Lung (tissue), 11 donors: ENCODE measurements at regions not wholly inside any gene's neighbourhood (a gene's known extent, or its start where the extent isn't known, plus 50 kb on each side); places are given as distances from the start of the nearest gene placed in this dataset.
A peak's percentile ranks its signal among the peaks of the same experiment; 100 is the strongest.

Experiments used
- ATAC-seq: fragments of 200-7000 bp; cut with Tn5 transposase; one replicate; pipeline ENCODE4 v1.9.1; 2020; ENCODE audit warnings: moderate number of reproducible peaks; ENCODE audit not compliant: insufficient read depth, low FRiP score
- DNase-seq, 3 donors: peaks; one replicate each; pipeline ENCODE4 v3.0.0-alpha.2; 2013 to 2017
- H3K27ac ChIP-seq, 2 donors: one replicate each; pipeline ENCODE4 v1.5.1; 2013; ENCODE audit warnings: mild to moderate bottlenecking in 2 of 2, moderate library complexity in 2 of 2, control low read depth in 1 of 2, inconsistent platforms in 1 of 2, low read depth in 1 of 2, low read length in 1 of 2
- H3K27me3 ChIP-seq, 3 donors: one replicate each; pipeline ENCODE4 v1.5.1; 2013; ENCODE audit warnings: low read length in 2 of 3; ENCODE audit not compliant: control insufficient read depth in 3 of 3, insufficient read depth in 3 of 3
- H3K36me3 ChIP-seq, 4 donors: one replicate each; pipeline ENCODE4 v1.5.1; 2013; ENCODE audit warnings: low read length in 4 of 4, mild to moderate bottlenecking in 1 of 4, moderate library complexity in 1 of 4; ENCODE audit not compliant: control insufficient read depth in 4 of 4, insufficient read depth in 4 of 4
- H3K4me1 ChIP-seq, 5 donors: one replicate each; pipeline ENCODE4 v1.5.1; 2013; ENCODE audit warnings: low read length in 5 of 5, mild to moderate bottlenecking in 2 of 5, moderate library complexity in 1 of 5; ENCODE audit not compliant: control insufficient read depth in 5 of 5, insufficient read depth in 5 of 5
- H3K4me3 ChIP-seq: one replicate; pipeline ENCODE4 v1.5.1; 2013; ENCODE audit warnings: mild to moderate bottlenecking, control low read depth, moderate library complexity
- H3K9ac ChIP-seq, 2 donors: one replicate each; pipeline ENCODE4 v1.5.1; 2013; ENCODE audit warnings: low read length in 2 of 2, control low read depth in 1 of 2; ENCODE audit not compliant: insufficient read depth in 1 of 2
- H3K9me3 ChIP-seq, 4 donors: one replicate each; pipeline ENCODE4 v1.5.1; 2013; ENCODE audit warnings: low read length in 3 of 4, mild to moderate bottlenecking in 1 of 4, moderate library complexity in 1 of 4; ENCODE audit not compliant: control insufficient read depth in 4 of 4, insufficient read depth in 3 of 4
- CTCF ChIP-seq: IDR thresholded peaks from 2 replicates; pipeline ENCODE4 v1.5.1; 2012; ENCODE audit warnings: mild to moderate bottlenecking; ENCODE audit errors: control extremely low read depth, extremely low read depth
- WGBS, 2 donors: extraction: QIAGEN DNeasy Blood & Tissue Kit; methylation state at CpG; one replicate each; pipeline ENCODE4 v1.1.7; 2013; 5-methylcytosine and 5-hydroxymethylcytosine counted together
- donor health status: control.
- donor health status: control.
- donor health status: Bipolar disorder and iron deficiency.
- donor health status: healthy.
- donor health status: DM: yes; HTN: yes; CAD: no.

GRCh38 chr12:76216585-76217472, 131.4 kb downstream of the BBS10 start:
- H3K36me3 ChIP-seq = no peaks in the 10 kb centered on the region
- H3K27me3 ChIP-seq = no peaks in the 10 kb centered on the region
- peaks cover 0 to 12% (median 0%) of the 10 kb centered on the region in 5 donors for H3K4me1 ChIP-seq
- H3K9me3 ChIP-seq = no peaks in the 10 kb centered on the region
- no peak overlapping the region for H3K4me3 ChIP-seq
- no peak overlapping the region for H3K27ac ChIP-seq
- WGBS, 2 donors = 65 to 72% methylated on average over 8 of the region's 8 CpGs
- no peak for ATAC-seq
- H3K9ac ChIP-seq = no peak overlapping the region
- TF ChIP-seq CTCF = no peak
- DNase-seq = peak in 1 of 3 donors; percentile 8

GRCh38 chr12:76208129-76208528, 123.6 kb upstream of the NAP1L1 start:
- Histone ChIP-seq H3K9ac (no peak overlapping the region), H3K36me3 (no peaks in the 10 kb centered on the region), H3K27me3 (no peaks in the 10 kb centered on the region), H3K4me3 (no peak overlapping the region), H3K9me3 (peaks cover 0 to 5% (median 2%) of the 10 kb centered on the region in 4 donors), H3K4me1 (peaks cover 0 to 21% (median 0%) of the 10 kb centered on the region in 5 donors), H3K27ac (no peak overlapping the region)
- DNase-seq (peak; percentile 76 to 97 (median 96)), ATAC-seq (no peak)
- no peak for TF ChIP-seq CTCF

GRCh38 chr12:76206677-76207072, 122.2 kb upstream of the NAP1L1 start:
- Histone ChIP-seq H3K4me1 (peaks cover 0 to 21% (median 0%) of the 10 kb centered on the region in 5 donors), H3K27me3 (no peaks in the 10 kb centered on the region), H3K27ac (no peak overlapping the region), H3K9me3 (peaks cover 0 to 10% (median 3%) of the 10 kb centered on the region in 4 donors), H3K36me3 (no peaks in the 10 kb centered on the region), H3K9ac (no peak overlapping the region), H3K4me3 (no peak overlapping the region)
- no peak for DNase-seq
- no peak for TF ChIP-seq CTCF
- 88 to 89% methylated on average over 5 of the region's 5 CpGs for WGBS, 2 donors
- no peak for ATAC-seq
